Stimulated activated naive CD8-positive, alpha-beta T cell treated with anti-CD3 and anti-CD28 coated beads, Interleukin-15, Interleukin-2, amounts not matched to agents 100 U/mL and 50 U/mL, for 24 hours (primary cell): ENCODE measurements at regions not wholly inside any gene's neighbourhood (a gene's known extent, or its start where the extent isn't known, plus 50 kb on each side); places are given as distances from the start of the nearest gene placed in this dataset.
"Not testable (repeated sequence)": the region's sequence is repeated elsewhere in the genome, so short reads cannot be mapped to it uniquely, and the experiment has no call there.

Source experiments
- ATAC-seq: fragments of 150-1000 bp; cut with Tn5 transposase; one replicate; pipeline ENCODE4 v1.10.0; 2021
- DNase-seq: peaks from one replicate; pipeline ENCODE4 v3.0.0; 2021

DNA sequence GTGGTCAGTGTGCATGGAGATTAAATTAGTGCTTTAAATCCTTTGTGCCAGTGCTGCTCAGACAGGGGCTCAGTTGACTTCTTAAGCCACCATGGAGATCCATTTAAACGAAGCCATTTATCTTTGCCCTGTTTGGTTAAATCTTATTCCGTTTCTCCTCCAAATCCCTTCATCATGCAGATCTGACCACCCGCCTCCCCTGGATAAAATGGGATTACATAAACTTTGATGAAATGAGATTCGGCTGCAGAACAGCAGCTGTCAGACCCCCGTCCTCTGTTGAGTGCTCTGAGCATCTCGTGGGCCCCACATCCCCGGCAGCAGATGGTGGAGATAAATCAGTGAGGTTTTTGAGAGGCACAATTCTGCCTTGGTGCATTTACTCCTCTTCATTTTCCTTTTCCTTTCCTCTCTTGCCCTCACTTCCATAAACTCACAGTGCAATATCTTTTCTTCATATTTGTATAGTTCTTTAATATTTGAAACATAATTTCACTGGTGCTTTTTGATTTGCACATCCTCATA is 84.4 kb upstream of the TWIST2 start:
- ATAC-seq (no peak), DNase-seq (no peak)

DNA sequence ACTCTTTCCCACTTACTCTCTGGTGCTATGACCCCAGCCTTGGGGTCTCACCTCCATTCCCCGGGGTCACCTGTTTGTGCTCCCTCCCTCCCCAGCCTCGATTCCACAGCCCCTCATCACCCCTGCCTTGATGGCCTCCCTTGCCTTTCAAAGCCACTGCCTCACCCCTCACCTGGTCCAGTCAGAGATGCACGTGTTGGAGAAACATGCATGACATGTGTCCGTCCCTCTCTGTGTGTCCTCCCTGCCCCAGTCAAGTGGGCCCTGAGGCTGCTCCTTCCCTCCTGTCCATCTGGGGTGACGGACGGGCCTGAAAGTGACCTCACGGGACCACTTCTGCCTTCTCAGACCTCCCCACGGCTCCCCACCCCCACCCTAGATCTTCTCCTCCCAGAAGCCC is 82.3 kb upstream of the TWIST2 start:
- ATAC-seq (no peak), DNase-seq (no peak)

DNA sequence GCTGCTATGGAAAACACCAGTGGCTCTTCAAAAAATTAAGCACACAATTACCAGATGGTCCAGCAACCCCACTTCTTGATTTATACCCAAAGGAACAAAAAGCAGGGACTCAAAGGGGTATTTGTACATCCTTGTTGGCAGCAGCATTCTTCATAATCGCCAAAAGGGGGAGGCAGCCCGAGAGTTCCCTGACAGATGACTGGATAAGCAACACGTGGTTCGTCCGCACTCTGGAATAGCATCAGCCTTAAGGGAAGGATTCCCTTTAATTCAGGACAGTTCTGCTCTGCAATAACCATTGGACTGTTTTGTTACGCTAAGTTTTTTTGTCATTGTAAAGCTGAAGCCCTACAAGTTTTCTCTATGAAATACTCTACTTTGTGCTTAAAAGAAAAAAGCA is 76.7 kb upstream of the TWIST2 start:
- no peak for DNase-seq
- no peak for ATAC-seq

DNA sequence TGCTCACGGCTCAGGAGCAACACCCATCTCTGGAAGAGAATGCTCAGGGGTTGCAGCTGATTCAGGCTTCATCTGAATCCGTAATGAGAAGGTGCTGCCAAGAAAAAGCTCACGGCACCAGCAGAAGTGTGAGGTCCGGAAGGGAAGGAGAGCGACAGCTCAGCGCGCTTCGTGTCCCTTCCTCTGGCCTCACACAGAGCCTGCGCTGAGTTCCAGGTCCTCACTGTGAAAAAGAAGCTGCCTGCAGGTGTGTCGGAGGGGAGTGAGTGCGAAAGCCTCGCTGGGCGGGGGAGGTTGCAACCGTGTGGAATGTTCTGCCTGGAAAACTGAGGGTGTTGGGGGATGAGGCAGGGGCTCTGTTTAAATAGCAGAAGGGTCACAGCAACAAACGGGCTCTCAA is 76.2 kb upstream of the TWIST2 start:
- DNase-seq, result no peak

DNA sequence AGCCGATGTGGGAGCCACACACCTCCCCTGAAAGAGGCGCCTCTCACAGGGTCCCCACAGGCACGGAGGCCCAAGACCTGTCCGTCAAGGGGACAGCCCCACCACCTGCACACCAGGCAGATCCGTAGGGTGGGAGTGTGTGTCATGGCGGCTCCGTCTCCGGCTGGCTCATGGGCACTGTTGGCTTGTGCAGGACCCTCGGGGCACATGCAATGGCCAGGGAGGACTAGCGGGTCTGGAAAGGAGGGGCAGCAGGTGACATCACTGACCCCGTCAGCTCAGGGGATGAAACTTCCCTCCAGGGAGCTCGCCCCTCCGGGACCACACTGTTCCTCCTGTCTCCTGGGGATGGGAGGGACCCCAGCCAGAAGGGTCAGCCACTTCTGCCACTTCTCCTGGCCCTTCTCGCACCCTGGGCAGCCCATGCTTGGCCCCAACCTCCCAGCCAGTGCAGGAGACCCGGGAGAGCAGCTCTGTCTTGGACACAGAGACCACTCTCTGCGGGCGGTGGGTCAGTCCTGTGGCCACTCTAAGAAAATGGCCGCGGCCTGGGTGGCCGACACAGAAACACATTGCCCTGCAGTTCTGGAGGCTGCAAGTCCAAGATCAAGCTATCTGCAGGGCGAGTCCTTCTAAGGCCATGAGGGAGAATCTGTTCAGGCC is 75.1 kb upstream of the TWIST2 start:
- ATAC-seq (no peak), DNase-seq (no peak)

More for the DNA sequence above, 76.2 kb upstream of the TWIST2 start:
- ATAC-seq, result no peak

DNA sequence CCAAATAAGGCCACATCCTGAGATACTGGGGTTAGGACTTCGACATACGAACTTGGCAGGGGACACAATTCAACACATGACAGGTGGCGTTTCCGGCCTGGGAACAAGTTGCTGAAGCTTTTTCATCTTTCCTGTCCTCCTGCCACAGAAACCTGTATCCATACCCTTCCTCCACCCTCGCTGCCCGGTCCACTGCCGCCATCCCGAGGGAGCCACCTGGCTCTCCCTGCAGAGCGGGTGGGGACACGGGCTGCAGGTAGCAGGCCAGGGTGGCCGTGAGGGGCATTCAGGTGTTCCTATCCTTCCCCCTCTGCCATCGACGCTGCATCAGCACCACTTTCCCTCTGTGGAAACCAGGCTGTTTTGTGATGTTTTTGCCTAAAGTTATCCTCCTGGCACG is 74.4 kb upstream of the TWIST2 start:
- DNase-seq (no peak), ATAC-seq (no peak)

DNA sequence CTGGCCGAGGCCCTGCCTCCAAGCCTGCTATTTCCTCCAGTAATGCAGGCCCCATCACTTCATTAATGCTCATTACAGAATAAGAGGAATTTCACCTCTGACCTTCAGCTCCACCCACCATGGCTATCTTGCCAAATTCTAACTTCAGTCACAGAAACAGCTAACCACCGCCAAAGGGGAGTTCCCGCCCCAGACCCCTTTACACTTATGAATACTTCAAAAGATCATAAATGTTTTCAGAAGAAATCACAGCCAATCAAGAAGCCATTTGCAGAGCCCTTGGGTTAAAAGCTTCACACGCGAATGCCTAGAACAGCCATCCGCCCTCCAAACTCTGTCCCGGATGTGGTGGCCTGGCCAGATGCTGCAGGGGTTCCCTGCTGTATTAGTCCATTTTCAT is 73.8 kb upstream of the TWIST2 start:
- no peak for ATAC-seq

DNA sequence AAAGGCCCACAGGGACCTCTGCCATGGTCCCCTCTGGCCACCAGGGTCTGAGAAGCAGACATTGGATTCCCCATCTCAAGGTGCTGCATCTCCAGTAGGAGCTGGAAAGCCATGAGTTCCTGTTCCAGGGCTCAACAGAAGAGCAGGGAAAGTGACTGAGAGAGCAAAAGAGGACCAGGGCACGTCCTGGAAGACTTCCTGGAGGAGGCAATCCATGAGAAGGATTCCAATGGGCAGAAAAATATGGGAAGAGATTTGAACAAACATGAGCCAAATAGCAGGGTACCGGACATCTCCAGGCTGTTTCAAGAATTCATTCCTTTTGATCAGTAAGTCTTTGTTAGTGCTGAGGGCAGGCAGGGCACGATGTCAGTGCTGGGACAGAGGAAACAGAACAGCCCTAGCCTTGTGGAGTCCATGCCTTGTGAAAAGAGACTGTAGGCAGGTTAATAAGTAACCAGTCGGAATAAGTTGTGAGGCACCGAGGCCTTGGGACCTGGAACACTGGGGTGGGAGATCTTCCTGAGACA is 72.8 kb upstream of the TWIST2 start:
- DNase-seq (no peak), ATAC-seq (no peak)

More for the DNA sequence above, 73.8 kb upstream of the TWIST2 start:
- DNase-seq, result no peak

DNA sequence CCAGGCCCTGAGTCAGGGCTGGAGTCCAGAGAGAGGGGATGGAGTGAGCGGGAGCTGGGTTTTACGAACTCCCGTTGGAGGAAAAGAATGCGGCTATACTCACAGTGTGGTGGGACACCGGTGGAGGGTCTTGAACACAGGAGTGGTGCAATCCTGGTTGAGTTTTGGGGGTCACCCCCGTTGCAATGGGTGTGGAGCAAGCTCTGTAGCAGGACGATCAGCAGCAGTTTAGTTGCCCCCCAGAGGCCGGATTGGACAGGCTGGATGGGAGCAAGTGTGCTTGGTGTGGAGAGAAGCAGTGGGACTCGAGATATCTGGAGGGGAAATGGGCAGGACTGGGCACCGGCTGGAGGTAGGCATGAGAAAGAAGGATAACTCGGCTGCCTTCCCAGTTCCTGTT is 72.3 kb upstream of the TWIST2 start:
- DNase-seq, result no peak
- no peak for ATAC-seq

DNA sequence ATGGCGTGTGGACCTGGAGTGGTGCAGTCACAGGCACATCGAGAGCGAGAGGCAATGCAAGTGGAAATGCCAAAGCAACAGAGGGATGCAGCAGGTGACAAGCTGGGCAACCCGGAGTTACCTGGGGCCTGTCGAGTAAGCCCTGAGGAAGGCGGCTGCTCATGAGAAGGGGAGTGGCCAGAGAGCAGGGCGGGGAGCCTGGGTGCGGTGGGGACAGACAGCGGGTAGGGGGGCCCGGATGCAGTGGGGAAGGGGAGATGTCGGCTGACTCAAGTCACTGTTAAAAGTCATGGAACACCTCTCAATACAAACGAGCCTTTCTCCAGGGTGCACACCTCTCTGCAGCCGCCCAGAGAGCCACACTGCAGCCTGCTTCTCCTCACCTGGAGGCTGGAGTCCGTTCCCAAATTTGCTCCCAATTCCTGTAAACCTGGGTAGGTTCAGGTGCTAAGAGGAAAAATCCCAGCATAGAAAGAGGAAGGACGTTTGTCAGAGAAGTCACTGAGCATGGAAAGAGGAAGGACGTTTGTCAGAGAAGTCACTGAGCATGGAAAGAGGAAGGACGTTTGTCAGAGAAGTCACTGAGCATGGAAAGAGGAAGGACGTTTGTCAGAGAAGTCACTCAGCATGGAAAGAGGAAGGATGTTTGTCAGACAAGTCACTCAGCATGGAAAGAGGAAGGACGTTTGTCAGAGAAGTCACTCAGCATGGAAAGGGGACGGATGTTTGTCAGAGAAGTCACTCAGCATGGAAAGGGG is 71.7 kb upstream of the TWIST2 start:
- ATAC-seq (no peak), DNase-seq (no peak)

DNA sequence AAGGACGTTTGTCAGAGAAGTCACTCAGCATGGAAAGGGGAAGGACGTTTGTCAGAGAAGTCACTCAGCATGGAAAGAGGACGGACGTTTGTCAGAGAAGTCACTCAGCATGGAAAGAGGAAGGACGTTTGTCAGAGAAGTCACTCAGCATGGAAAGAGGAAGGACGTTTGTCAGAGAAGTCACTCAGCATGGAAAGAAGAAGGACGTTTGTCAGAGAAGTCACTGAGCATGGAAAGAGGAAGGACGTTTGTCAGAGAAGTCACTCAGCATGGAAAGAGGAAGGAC is 71.2 kb upstream of the TWIST2 start:
- not testable (repeated sequence) for DNase-seq, ATAC-seq

DNA sequence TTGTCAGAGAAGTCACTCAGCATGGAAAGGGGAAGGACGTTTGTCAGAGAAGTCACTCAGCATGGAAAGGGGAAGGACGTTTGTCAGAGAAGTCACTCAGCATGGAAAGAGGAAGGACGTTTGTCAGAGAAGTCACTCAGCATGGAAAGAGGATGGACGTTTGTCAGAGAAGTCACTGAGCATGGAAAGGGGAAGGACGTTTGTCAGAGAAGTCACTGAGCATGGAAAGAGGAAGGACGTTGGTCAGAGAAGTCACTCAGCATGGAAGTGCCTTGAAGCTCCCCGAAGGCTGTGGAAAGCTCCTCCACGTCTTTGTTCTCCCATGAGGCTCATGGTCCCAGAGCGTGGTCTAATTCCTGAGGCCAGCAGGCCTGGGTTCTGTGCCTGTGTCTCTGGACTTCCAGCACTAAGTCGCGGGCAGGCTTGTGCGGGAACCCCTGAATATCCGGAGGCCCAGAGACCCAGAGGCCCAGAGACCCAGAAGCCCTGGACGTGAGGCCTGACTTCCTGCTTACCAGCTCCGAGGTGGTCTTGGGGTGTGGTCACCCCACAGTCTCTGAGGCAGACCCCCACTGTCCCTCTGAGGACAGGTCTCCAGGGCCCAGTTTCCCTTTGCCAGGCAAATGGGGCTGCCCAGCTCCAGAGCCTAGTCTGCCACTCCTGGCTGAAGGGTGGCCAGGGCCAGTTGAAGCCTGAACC is 70.4 kb upstream of the TWIST2 start:
- DNase-seq (no peak), ATAC-seq (no peak)

DNA sequence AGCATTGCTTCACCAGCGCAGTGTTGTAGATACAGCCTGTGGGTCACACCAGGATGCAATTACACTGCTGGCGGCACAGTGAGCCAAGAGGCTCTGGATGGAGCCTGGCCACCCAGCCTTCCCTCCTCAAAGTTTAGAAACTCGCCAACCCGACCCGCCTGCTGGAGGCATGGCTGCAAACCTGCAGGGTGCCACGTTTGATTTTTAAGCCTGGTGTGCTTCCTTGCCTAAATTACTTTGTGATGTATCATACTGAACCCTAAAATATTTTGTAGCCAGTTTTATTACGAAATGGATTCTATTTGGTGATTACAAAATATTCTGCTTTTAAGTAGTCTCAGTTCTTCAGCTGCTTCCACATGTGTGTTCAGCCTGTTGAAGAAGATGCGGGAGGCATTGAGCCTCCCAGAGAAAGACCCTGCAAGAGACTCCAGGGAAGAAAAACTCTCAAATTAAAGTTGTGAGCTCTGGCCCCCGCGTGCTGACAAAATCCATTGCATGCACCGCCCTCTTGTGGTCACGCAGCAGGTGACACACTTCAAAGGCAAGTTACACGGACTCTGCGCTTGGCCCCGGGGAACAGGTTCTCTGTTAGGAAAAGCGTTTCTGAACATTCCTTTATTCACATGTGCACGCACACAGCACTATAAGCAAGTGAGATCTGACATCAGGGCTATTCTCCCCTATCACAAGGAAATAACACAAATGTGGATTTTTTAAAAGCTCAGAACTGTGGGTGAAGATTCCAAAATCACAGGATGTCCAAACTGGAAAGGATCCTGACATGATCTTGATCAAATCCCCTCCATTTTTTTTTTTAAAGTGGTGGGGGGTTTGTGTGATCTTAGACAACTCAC is 63.0 kb upstream of the TWIST2 start:
- peak; percentile 64 for DNase-seq
- ATAC-seq, result peak; percentile 52

DNA sequence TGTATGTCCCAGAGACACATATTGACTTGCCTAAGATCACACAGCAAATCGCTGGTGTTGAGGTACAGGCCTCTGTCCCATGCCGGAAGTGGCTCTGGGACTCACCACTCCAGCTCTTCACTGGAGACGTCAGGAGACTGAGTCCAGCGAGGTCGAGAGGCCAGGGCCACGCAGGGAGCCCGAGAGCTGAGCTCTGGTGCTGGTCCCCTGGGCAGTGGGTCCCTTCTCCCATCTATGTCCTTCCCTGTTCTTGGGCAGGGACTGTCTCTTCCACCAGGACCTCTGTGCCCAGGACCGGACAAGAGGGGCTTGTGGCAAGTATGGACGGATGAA is 62.4 kb upstream of the TWIST2 start:
- ATAC-seq, result no peak

DNA sequence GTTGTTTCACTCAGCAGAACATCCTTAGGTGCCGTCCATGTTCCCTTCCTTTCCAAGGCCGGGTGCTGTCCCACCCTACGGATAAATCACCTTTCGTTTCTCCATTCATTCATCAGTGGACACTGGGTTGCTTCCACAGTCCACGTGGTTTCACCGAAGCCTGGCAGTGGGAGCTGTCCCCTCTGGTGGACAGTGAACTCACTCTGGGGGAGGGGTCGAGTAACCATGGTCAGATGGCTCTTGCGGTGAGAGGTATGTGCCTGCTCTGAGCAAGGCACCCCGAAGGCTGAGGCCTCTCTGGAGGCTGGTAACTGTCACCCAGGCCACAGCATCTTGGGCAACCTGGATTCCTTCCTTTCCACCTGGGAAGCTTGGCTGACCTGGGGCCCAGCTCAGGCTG is 61.5 kb upstream of the TWIST2 start:
- ATAC-seq, result no peak
- no peak for DNase-seq

More for the DNA sequence above, 62.4 kb upstream of the TWIST2 start:
- DNase-seq, result no peak

DNA sequence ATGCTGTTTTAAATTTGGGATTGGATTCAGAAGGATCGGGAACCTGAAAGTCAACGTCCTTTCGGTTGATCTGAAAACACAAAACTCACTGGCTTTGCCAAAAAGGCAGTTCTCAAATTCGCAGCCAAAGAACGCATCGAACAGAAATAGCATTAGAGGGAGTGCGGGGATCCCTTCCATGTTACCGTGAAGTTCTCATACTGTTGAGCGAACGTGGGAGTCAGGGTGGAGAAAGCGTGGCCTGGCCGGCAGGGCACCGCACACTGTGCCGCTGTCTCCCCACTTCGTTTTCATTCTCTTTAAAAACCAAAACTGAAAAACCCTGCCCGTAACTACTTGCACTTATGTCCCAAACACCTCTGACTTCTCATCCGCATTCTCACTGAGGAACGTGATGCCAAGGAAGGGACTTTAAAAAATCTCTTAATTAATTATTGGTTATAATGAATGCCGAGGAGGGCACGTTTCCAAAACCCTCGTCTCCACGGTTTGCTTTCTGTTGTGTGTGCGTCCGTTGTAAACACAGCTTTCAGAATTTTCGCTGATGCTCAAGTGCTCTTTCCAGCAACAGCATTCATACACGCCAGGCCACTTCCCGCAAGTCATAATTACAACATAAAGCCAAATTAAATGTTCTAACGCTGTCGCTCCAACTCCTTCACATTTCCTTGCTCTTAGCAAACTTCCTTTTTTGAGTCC is 60.9 kb upstream of the TWIST2 start:
- ATAC-seq (no peak), DNase-seq (no peak)

DNA sequence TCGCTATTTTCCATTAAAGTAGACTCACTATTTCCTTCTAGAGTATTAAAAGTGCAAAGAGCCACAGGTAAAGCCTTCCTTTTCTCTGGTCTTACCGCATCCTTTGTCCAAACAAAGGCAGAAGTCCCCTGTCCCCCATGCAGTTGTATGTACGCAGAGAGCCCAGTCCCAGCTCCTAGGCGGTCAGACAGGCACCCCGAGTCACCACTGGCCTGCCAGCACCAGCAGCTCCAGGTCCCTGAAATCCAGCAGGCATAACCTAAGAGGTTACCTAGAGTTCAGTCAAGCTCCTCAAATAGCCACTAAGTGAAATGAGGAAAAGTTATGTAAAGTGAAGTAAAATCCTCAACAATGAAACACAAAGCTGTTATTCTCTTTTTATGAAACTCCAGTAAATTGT is 60.4 kb upstream of the TWIST2 start:
- DNase-seq (no peak), ATAC-seq (no peak)

DNA sequence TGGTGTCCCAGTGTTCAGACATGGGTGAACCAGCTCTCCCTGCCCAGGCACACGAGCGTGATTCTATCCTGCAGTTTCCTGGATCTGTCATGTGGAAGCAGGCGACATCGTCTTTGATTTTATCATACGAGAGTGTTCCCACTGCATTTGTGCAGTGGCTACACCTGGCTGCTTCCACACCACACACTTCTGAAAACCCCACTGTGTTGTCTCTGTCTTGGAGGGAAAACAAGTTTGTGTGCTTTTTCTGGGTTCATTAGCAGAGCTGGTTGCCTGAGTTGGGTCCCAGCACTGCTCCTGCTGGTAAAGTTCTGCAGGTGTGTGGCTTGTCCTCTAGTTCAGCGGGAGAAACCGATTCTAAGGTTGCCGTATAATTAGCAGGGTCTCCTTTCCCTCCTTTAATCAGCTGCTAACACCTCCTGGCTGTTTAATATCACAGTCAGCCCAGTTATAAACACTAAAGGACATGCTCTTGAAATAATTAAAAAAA is 58.5 kb upstream of the TWIST2 start:
- no peak for DNase-seq
- ATAC-seq, result no peak

DNA sequence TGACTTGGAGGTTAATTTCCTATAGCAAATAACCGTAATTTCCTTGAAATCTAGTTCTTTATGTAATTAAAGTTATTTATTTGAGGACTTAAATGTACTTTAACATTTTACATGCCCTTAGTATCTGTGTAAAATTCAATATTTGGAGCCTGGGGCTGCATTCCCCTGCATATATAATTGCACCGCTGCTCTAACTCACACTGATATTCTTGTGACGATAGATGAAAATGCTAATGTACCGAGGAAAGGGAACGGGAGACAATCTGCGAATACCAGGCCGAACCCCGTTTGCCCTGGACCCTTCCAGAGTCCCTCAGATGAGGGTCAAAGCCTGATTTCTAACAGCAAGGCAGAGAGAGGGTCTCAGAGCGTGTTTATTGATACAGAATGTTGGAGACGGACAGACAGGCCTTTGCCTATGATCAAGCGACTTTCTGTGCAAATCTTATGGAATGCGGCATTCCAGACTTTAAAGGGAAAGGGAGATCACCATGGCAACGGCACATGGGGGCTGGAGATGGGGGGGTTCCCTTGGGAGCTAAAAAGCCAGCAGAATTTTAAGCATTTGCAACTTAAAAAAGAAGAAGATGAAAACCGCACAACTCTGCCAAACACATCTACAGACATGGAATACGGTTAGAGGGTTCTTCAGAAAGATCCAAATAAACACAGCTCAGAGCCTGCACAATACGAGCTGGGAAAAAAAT is 57.6 kb upstream of the TWIST2 start:
- DNase-seq, result no peak
- ATAC-seq, result no peak

DNA sequence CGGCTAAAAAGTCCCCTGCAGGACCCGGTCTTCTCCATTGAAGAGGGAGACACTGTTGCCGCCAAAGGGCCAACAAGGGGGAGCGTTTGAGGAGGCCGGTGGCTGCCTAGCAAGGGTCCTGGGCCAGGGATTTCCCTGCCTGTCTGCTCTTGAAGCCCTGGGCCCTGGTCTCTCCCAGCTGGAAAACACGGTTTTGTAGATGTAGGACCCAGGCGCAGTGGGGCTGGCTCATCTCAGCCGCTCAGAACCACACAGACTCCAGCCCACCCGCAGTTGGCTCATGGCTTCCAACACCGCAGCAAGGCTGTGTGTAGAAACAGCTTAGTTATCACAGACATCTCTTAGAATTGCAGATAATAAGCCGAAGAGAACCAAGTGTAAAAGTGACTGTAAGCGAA is 57.1 kb upstream of the TWIST2 start:
- no peak for DNase-seq
- ATAC-seq, result no peak

DNA sequence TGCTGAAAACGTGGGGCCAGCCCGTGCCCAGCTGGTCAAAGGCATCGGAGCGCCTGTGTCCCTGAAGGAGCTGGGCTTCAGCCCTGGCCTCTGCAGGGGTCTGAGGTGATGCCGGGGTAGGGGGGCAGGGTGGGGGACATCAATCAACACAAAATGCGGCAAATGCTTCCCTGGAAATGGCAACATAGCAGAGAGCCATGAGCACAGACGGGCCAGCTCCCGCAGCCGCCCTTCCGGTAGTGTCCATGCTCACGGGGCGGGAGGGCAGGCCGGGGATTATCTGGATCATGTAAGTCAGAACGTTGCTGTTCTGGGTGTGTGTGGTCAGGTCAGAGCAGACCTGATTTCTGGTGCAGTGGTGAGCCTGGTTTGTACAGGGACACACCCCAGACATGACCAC is 56.5 kb upstream of the TWIST2 start:
- DNase-seq (no peak), ATAC-seq (no peak)
